HG02973 (cell line): ENCODE measurements at regions not wholly inside any gene's neighbourhood (a gene's known extent, or its start where the extent isn't known, plus 50 kb on each side); places are given as distances from the start of the nearest gene placed in this dataset.

Source experiments
- ATAC-seq: cut with Tn5 transposase; IDR thresholded peaks from one replicate; pipeline ENCODE4 v1.9.1; 2021; ENCODE audit warnings: moderate library complexity; ENCODE audit not compliant: unreplicated experiment

- no peak for ATAC-seq
These were observed 222.4 kb upstream of the CNR1 start for GRCh38 chr6:88388589-88388988.

- no peak for ATAC-seq
These were observed 220.0 kb upstream of the CNR1 start for GRCh38 chr6:88386167-88386566.

- ATAC-seq: no peak
These were observed 217.0 kb upstream of the CNR1 start for GRCh38 chr6:88383183-88383582.

GRCh38 chr6:88381289-88381642 is 215.1 kb upstream of the CNR1 start:
- no peak for ATAC-seq

GRCh38 chr6:88380618-88381288 is 214.6 kb upstream of the CNR1 start:
- ATAC-seq: no peak

GRCh38 chr6:88380083-88380482 is 213.9 kb upstream of the CNR1 start:
- no peak for ATAC-seq

- no peak for ATAC-seq
These were observed 212.5 kb upstream of the CNR1 start for GRCh38 chr6:88378639-88379038.

- ATAC-seq: no peak
These were observed 211.9 kb upstream of the CNR1 start for GRCh38 chr6:88377976-88378568.

- ATAC-seq: no peak
These were observed 210.7 kb upstream of the CNR1 start for GRCh38 chr6:88376768-88377387.

- ATAC-seq: no peak
These were observed 210.1 kb upstream of the CNR1 start for GRCh38 chr6:88376197-88376596.

- no peak for ATAC-seq
These were observed 208.4 kb upstream of the CNR1 start for GRCh38 chr6:88374553-88374952.

- ATAC-seq: no peak
These were observed 205.3 kb upstream of the CNR1 start for GRCh38 chr6:88371480-88371879.

GRCh38 chr6:88370127-88370710 is 204.1 kb upstream of the CNR1 start:
- no peak for ATAC-seq

GRCh38 chr6:88369262-88369661 is 203.1 kb upstream of the CNR1 start:
- ATAC-seq: no peak

GRCh38 chr6:88368071-88368787 is 202.1 kb upstream of the CNR1 start:
- no peak for ATAC-seq

- ATAC-seq: no peak
These were observed 201.1 kb upstream of the CNR1 start for GRCh38 chr6:88367248-88367647.

- no peak for ATAC-seq
These were observed 200.5 kb upstream of the CNR1 start for GRCh38 chr6:88366672-88367071.

- no peak for ATAC-seq
These were observed 199.5 kb upstream of the CNR1 start for GRCh38 chr6:88365656-88366055.

- ATAC-seq: no peak
These were observed 199.1 kb upstream of the CNR1 start for GRCh38 chr6:88365230-88365629.

- ATAC-seq: no peak
These were observed 195.6 kb upstream of the CNR1 start for GRCh38 chr6:88361754-88362153.

GRCh38 chr6:88361298-88361697 is 195.2 kb upstream of the CNR1 start:
- ATAC-seq: no peak
